Adrenal gland (tissue), 5 donors: ENCODE measurements at regions not wholly inside any gene's neighbourhood (a gene's known extent, or its start where the extent isn't known, plus 50 kb on each side); places are given as distances from the start of the nearest gene placed in this dataset.

Experiments used
- CTCF ChIP-seq, 6 experiments: fragments of 450-650 bp in 4 of 6; fragments of 200-600 bp in 2 of 6; sonication (generic) in 1 of 6; IDR thresholded peaks; 1 replicate in 5 of 6; 2 replicates in 1 of 6; pipeline versions ENCODE4 v1.5.1 to v1.8.0; 2016 to 2021; ENCODE audit warnings: antibody characterized with exemption in 6 of 6, mild to moderate bottlenecking in 2 of 6, moderate library complexity in 1 of 6
- POLR2A ChIP-seq, 2 donors: fragments of 450-650 bp; IDR thresholded peaks; one replicate each; pipeline ENCODE4 v1.6.1; 2017; ENCODE audit warnings: antibody characterized with exemption in 2 of 2, mild to moderate bottlenecking in 2 of 2, moderate library complexity in 1 of 2
- donor health status: DM: no; HTN: no; CAD: no.

DNA sequence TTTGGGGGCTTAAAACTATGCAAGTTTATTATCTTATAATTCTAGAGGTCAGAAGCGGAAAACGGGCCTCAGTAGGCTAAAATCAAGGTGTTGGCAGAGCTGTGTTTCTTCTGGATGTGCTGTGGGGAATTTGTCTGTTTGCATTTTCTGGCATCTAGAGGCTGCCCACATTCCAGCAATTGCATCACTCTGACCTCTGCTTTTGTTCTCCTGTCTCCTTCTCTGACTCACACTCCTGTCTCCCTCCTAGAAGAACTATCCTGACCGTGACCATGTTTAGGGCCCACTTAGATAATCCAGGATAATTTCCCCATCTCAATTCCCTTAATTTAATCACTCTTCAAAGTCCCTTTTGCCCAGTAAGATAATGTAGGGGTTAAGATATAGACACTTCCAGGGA lies 127.4 kb upstream of the DEPDC1 start:
- no peak for TF ChIP-seq CTCF (IDR thresholded peaks at IDR 0.05)
- TF ChIP-seq POLR2A (IDR thresholded peaks at IDR 0.05), result no peak
